HK-2 (cell line): ENCODE measurements at regions not wholly inside any gene's neighbourhood (a gene's known extent, or its start where the extent isn't known, plus 50 kb on each side); places are given as distances from the start of the nearest gene placed in this dataset.

Source experiments
- DNase-seq: peaks from one replicate; pipeline ENCODE4 v3.0.0-alpha.2; 2018; ENCODE audit not compliant: unreplicated experiment

GRCh38 chr1:184279911-184280458 lies 106.8 kb upstream of the C1orf21 start:
- DNase-seq, result no peak

GRCh38 chr1:184283999-184284398 lies 102.8 kb upstream of the C1orf21 start:
- no peak for DNase-seq

- no peak for DNase-seq
Measured at GRCh38 chr1:184284900-184285299, 101.9 kb upstream of the C1orf21 start.

- DNase-seq, result no peak
Measured at GRCh38 chr1:184285401-184286087, 101.3 kb upstream of the C1orf21 start.

- DNase-seq, result no peak
Measured at GRCh38 chr1:184287001-184287400, 99.8 kb upstream of the C1orf21 start.

- DNase-seq, result no peak
Measured at GRCh38 chr1:184289825-184290550, 96.8 kb upstream of the C1orf21 start.

GRCh38 chr1:184291701-184292100 lies 95.1 kb upstream of the C1orf21 start:
- no peak for DNase-seq

- no peak for DNase-seq
Measured at GRCh38 chr1:184292101-184292500, 94.7 kb upstream of the C1orf21 start.

GRCh38 chr1:184294101-184294500 lies 92.7 kb upstream of the C1orf21 start:
- DNase-seq, result no peak

GRCh38 chr1:184296466-184297243 lies 90.2 kb upstream of the C1orf21 start:
- DNase-seq, result no peak

- no peak for DNase-seq
Measured at GRCh38 chr1:184297244-184297750, 89.5 kb upstream of the C1orf21 start.

GRCh38 chr1:184298440-184299405 lies 88.1 kb upstream of the C1orf21 start:
- DNase-seq, result no peak

GRCh38 chr1:184299406-184299790 lies 87.4 kb upstream of the C1orf21 start:
- no peak for DNase-seq

- no peak for DNase-seq
Measured at GRCh38 chr1:184299796-184300195, 87.0 kb upstream of the C1orf21 start.

- no peak for DNase-seq
Measured at GRCh38 chr1:184300446-184300845, 86.4 kb upstream of the C1orf21 start.

GRCh38 chr1:184301227-184301626 lies 85.6 kb upstream of the C1orf21 start:
- no peak for DNase-seq

- no peak for DNase-seq
Measured at GRCh38 chr1:184302346-184302745, 84.5 kb upstream of the C1orf21 start.

- DNase-seq, result no peak
Measured at GRCh38 chr1:184310157-184310819, 76.5 kb upstream of the C1orf21 start.

- DNase-seq, result no peak
Measured at GRCh38 chr1:184311580-184311979, 75.2 kb upstream of the C1orf21 start.

- no peak for DNase-seq
Measured at GRCh38 chr1:184315254-184315653, 71.6 kb upstream of the C1orf21 start.
